Coronary artery (tissue), 2 donors: ENCODE measurements at regions not wholly inside any gene's neighbourhood (a gene's known extent, or its start where the extent isn't known, plus 50 kb on each side); places are given as distances from the start of the nearest gene placed in this dataset.

Source experiments
- DNase-seq: peaks from one replicate; pipeline ENCODE4 v3.0.0-alpha.2; 2017; ENCODE audit warnings: low spot score
- H3K27ac ChIP-seq, 2 donors: fragments of 200-600 bp; sonication (generic); one replicate each; pipeline ENCODE4 v1.5.1; 2016 to 2019
- H3K4me3 ChIP-seq: fragments of 200-600 bp; sonication (generic); 2 replicates; pipeline ENCODE4 v1.5.1; 2016; ENCODE audit warnings: mild to moderate bottlenecking, moderate library complexity
- TF ChIP-seq, protein P1 (sequence below): fragments of 200-600 bp; sonication (generic); IDR thresholded peaks from one replicate; pipeline ENCODE4 v1.5.1; 2019; ENCODE audit warnings: antibody characterized with exemption

DNA sequence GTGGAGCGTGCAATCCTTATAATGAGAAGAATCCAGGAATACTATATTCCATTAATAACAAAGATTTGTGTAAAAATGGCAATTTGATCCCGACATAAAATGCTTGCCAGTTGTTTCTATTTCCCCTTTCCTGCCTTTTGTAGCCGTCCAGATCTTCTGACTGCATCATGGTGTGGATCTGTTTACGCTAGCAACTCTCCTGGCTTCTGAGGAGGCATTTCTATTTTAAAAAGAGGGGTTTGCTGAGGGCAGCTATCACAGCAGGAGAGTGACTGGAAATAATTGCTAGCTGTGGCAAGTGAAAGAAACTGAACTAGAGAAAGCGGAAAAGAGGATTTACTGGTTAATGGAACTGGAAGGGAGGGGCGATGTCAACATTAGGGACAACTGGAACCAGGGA is 145.6 kb downstream of the ATP23 start:
- DNase-seq = no peak
- TF ChIP-seq, protein P1, sequence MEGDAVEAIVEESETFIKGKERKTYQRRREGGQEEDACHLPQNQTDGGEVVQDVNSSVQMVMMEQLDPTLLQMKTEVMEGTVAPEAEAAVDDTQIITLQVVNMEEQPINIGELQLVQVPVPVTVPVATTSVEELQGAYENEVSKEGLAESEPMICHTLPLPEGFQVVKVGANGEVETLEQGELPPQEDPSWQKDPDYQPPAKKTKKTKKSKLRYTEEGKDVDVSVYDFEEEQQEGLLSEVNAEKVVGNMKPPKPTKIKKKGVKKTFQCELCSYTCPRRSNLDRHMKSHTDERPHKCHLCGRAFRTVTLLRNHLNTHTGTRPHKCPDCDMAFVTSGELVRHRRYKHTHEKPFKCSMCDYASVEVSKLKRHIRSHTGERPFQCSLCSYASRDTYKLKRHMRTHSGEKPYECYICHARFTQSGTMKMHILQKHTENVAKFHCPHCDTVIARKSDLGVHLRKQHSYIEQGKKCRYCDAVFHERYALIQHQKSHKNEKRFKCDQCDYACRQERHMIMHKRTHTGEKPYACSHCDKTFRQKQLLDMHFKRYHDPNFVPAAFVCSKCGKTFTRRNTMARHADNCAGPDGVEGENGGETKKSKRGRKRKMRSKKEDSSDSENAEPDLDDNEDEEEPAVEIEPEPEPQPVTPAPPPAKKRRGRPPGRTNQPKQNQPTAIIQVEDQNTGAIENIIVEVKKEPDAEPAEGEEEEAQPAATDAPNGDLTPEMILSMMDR = no peak
- Histone ChIP-seq H3K27ac (no peak overlapping the region), H3K4me3 (no peak overlapping the region)

DNA sequence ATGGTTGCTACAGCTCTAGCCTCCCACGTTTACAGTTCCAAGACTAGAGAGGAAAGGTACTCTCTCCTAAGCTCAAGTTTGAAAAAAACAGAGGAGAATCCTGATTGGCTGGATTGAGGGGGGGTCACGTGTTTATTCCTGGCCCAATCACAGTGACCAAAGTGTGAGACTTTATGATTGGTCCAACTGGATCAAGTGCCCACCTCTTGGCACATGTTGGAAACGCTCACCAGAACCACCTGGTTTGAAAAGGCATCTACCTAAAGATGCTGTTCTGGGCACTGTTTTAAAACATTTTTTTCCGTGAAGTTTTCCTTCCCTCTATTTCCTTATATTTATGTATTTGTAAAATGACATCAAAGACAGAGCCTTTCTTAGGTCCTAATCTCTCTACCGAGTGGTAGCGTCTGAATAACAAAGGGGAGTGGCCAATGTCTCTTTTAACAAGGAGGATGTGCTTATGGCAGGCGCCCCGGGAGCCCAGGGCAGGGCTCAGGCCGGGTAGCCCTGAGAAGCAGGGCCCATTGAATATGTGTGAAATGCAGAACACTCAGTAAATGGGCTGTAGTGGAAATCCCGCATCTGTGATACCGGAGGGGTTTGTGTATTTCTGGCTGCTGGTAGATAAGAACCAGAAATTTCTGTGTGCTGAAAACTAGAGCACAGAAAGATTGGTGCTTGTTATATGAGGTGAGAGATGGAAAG is 146.2 kb downstream of the ATP23 start:
- H3K27ac ChIP-seq = no peak overlapping the region
- DNase-seq = no peak
- TF ChIP-seq, protein P1 = no peak
- no peak overlapping the region for H3K4me3 ChIP-seq

DNA sequence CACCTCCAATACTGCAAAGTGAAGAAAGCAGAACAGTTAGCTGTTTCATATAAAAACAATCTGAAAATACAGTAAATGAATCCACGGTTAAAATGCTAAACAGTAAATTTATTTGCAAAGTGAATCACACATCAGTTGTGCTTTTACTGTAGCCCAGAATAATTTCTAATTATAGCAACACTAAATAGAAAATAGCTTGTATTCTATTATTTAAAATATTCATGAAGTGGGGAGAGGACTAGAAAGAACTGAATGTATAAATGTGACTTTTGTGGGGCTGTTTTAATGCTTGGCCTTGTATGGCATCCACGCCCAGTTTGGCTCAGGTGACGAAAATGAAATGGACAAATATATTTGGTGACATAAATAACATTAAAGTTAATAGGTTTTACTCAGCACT is 148.2 kb downstream of the ATP23 start:
- Histone ChIP-seq H3K4me3 (no peak overlapping the region), H3K27ac (no peak overlapping the region)
- TF ChIP-seq, protein P1 = no peak
- DNase-seq = no peak

DNA sequence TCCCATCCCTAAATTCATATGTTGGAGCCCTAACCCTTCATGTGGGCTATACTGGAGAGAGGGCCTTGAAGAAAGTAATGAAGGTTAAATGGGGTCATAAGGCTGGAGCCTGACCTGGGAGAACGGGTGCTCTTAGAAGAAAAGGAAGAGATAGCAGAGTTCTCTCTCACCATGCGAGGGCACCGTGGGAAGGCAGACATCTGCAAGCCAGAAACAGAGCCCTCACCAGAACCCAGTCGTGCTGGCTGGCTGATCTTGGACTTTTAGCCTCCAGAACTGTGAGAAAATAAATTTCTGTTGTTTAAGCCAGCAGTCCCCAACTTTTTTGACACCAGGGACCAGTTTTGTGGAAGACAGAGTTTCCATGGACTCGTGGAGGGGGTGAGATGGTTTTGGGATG is 149.3 kb downstream of the ATP23 start:
- H3K27ac ChIP-seq = no peak overlapping the region
- DNase-seq = no peak
- TF ChIP-seq, protein P1 = no peak
- H3K4me3 ChIP-seq = no peak overlapping the region

DNA sequence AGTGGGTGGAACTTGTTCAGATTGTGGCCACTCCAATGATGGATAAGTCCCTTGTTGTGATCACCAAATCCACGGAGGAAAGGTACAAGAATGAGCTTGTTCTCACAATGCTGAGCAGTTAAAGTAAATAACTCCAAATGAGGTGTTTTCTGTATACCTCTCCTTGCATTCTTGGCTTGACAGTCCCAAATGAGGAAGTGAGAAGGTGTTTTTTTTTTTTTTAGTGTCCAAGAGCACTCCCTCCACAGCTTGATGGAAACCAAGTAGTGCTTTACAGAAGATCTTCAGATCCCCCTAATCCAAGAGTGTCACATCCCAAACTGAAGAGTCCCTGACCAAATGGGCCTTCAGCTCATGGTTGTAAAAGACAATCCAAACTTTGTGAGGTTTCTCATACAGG is 153.6 kb downstream of the ATP23 start:
- Histone ChIP-seq H3K4me3 (no peak overlapping the region), H3K27ac (no peak overlapping the region)
- TF ChIP-seq, protein P1 = no peak
- DNase-seq = no peak

DNA sequence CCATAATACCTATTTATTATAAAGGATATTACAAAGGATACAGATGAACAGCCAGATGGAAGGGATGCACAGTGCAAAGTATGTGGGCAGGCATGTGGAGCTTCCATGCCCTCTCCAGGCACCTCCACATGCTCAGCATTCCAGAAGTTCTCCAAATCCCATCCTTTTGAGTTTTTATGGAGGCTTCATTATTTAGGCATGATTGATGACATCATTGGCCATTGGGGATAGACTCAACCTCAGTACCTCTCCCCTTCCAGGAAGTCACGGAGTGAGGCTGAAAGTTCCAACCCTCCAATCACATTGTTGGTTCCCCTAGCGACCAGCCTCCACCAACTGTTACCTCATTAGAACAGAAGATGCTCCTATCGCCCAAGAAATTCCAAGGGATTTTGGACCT is 156.4 kb downstream of the ATP23 start:
- no peak overlapping the region for H3K4me3 ChIP-seq
- DNase-seq = no peak
- TF ChIP-seq, protein P1 = no peak
- H3K27ac ChIP-seq = no peak overlapping the region

DNA sequence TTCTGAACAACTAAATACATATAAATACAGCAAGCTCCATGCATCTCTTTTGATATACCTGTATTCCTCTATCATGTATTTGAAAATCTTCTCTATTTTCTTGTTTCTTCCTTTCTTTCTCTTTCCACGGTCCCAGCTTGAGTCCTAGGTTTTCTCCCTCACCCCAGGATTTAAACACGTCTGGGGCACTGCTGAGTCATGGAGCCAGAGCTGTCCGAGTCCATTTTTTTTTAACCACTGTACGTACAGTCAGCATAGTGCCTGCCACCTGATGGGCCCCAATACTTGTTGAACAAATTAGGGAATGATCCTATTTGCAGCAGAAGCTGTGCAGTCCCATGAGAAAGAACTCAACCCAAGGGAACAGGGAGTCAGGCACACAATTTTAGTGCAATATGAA is 158.1 kb downstream of the ATP23 start:
- no peak overlapping the region for H3K4me3 ChIP-seq
- no peak overlapping the region for H3K27ac ChIP-seq
- no peak for DNase-seq
- TF ChIP-seq, protein P1 = no peak
